NCI-H69 (cell line): ENCODE measurements at regions not wholly inside any gene's neighbourhood (a gene's known extent, or its start where the extent isn't known, plus 50 kb on each side); places are given as distances from the start of the nearest gene placed in this dataset.

Experiments
- DNase-seq: peaks from one replicate; lab custom pipeline; 2025; lab: John Stamatoyannopoulos, UW

- DNase-seq, result no peak
Measured at GRCh38 chr9:80147866-80148265, 576.1 kb downstream of the TLE4 start.

GRCh38 chr9:80146466-80146865, 574.7 kb downstream of the TLE4 start:
- no peak for DNase-seq

- no peak for DNase-seq
Measured at GRCh38 chr9:80144856-80145255, 573.1 kb downstream of the TLE4 start.

- no peak for DNase-seq
Measured at GRCh38 chr9:80144406-80144805, 572.6 kb downstream of the TLE4 start.

- DNase-seq, result no peak
Measured at GRCh38 chr9:80143899-80144298, 572.1 kb downstream of the TLE4 start.

- DNase-seq, result no peak
Measured at GRCh38 chr9:80134487-80134886, 562.7 kb downstream of the TLE4 start.

DNA sequence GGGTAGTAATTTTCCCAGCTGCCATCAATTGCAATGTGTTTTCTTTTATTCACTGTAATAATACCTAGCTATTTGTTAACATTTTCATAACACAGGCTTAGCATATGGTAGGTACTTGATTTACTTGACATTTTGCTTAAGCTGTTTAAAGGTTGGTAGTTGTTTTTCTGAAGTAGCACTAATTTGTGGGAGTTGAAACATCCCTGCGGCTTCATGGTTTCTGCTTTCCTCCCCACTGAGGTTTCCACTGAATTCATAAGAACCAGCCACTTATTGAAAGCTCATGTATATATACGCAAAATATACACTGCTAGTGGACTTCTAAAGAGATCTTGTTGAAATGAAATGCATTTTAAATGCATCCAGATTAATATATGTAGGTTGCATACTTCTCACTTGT, 559.9 kb downstream of the TLE4 start:
- no peak for DNase-seq

GRCh38 chr9:80127920-80128319, 556.2 kb downstream of the TLE4 start:
- no peak for DNase-seq

DNA sequence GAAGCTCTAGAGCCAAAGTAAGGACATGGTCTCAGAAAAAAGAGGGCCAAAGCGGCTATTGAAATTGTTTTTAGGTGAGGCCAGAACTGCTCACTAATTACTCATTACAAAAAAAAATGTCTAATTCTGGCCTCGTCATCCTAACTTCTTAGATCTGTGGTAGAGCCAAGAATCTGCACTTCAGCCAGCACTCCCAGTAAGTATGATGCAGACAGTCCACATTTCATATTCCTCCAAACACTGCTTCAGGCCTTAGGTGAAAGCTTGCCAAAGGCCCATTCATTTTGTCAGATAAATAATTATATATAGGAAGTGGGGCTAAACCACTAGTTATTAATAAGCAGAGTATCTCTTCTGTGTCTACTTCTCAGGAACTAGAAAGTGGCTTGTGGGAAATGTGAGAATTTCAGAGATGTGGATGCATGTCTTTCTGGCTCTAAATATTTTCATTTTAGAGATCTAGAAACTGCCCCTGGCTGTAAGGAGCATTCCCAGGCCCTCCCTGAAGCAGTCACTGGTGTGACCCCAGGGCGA, 554.0 kb downstream of the TLE4 start:
- DNase-seq, result no peak

DNA sequence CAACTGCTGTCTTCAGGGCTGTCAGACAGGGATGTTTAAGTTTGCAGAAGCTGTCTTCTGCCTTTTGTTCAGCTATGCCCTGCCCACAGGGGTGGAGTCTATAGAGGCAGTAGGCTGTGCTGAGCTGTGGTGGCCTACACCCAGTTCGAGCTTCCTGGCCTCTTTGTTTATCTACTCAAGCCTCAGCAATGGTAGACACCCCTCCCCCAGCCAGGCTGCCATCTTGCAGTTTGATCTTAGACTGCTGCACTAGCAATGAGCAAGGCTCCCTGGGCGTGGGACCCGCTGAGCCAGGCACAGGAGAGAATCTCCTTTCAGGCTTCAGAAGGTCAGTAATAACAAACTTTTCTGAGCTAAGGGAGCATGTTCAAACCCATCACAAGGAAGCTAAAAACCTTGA, 545.3 kb downstream of the TLE4 start:
- no peak for DNase-seq

DNA sequence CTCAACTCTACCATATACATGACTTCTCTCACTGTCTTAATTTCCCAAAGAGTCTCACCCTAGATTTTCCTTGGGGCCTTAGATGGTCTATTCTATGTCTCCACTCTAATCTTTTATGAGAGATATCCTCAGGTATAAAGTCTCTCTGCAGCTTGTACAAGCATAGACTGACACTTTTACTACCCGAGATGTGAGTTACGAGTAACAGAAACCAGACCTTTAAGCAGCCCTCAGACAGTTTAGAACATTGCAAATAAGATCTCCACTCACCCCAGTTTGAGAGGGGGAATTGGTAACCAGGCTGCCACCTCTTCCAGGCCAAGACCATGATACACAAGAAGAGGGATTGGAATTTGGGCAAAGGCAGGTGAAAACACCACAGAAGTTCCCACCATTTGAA, 542.5 kb downstream of the TLE4 start:
- no peak for DNase-seq

DNA sequence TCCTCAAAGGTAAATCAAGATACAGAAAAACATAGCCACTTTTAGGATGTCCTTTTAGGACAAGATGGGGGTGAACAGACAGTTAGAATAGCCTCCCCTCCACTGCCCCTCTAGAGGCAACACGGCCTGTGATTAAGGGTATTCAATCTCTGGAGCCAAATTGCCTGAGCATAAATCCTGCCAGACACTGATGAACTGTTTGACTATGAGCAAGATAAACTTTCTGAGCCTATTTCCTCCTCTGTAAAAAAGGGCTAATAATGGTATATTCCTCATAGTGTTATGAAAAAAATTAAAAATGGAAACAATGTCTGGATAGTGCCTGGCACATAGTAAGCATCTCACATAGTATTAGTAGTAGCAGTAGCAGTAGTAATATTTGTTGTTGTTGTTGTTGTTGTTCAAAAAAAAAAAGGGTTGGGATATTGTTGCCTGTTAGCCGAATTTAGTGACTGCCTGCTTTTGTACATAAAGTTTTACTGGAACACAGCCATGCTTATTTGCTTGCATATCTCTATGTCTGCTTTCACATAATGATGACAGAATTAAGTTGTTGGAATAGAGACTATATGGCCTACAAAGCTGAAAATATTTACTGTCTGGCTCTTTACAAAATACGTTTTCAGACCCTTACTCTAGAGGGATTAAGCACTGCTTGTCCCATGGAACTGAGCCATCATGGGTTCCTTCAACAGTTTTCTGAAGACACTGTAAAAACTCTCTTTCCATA, 536.3 kb downstream of the TLE4 start:
- no peak for DNase-seq

- DNase-seq, result no peak
Measured at GRCh38 chr9:80097476-80097875, 525.7 kb downstream of the TLE4 start.

GRCh38 chr9:80094176-80094771, 522.5 kb downstream of the TLE4 start:
- DNase-seq, result no peak

- no peak for DNase-seq
Measured at GRCh38 chr9:80093695-80094094, 521.9 kb downstream of the TLE4 start.

DNA sequence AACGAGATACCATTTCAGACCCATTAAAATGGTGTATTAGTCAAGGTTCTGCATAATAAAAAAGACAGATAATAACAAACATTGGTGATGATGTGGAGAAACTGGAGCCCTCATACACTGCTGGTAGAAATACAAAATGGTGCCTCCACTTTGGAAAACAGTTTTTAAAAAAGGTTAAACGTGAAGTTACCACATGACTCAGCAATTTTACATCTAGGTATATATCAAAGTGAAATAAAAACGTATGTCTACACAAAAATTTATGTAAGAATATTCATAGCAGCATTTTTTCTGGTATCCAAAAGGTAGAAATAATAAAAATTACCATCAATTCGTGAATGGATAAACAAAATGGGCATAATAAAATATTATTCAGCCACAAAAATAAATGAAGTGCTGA, 519.8 kb downstream of the TLE4 start:
- DNase-seq, result no peak

- DNase-seq, result no peak
Measured at GRCh38 chr9:80090317-80090716, 518.6 kb downstream of the TLE4 start.

DNA sequence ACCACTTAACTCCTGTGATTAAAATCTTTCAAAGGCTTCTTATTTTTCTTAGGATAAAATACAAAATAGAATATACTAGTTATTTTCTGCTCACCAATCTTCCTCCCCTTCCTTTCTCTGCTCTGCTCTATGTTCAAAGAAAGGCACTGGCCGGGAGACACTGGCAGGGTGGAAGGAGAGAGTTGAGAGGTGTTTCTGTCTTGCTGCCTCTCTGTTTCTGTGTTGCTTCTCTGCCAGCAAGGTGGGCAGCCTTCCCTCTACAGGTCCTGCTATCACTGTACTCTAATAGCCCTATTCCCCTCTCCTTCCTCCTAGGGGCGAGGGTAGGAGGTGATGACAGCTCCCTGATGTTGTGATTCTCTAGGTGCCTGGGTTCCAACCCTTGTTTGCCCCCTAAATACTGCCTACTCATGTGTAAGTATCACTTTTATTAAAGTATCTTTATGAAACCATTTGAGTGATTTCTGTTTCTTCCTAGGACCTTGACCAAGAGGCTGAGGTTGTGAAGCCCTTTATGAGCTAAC, 515.1 kb downstream of the TLE4 start:
- DNase-seq, result no peak

DNA sequence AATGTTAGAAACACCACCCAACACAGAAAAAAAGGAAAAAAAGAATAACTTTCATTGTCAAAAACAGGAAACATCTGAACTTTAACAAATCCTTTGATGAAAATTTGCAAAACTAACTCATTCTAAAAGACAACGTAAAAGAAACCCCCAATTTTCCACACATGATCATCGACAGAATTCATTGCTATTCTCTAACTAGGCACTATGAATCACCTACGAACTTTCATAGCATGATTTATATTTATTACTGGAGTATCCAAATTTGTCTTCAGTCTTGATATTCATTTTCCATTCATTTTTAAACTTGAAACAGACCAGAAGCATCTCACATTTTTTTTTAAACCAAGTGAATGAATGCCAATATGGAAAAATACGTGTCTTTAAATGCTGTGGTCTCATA, 514.6 kb downstream of the TLE4 start:
- DNase-seq, result no peak

DNA sequence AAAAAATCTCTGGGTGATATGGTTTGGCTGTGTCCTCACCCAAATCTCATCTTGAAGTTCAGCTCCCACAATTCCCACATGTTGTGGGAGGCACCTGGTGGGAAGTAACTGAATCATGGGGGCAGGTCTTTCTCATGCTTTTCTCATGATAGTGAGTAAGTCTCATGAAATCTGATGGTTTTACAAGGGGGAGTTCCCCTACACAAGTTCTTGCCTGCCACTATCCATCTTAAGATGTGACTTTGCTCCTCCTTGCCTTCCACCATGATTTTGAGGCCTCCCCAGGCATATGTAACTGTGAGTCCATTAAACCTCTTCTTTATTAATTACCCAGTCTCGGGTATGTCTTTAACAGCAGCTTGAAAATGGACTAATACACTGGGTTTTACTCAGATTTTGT, 513.9 kb downstream of the TLE4 start:
- DNase-seq, result no peak

DNA sequence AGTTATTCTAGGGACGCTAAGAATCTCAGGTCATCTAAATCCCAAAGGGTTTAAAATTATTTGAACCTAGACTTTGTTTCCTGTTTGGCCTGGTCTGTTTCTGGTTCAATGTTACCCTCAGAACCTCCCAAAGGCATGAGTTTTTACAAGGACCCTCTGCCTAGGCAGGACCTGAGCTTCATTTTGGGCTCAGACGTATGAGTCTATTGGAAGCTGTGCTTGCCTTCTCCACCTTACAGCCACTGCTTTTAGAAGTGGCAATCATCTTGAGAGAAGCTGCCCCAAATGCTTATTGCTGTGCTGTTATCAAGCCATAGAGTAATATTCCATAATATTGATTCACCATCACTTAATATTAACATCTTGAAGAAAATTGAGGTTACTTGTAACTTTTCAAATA, 510.4 kb downstream of the TLE4 start:
- no peak for DNase-seq

GRCh38 chr9:80078826-80079225, 507.1 kb downstream of the TLE4 start:
- no peak for DNase-seq

- no peak for DNase-seq
Measured at GRCh38 chr9:80077059-80077458, 505.3 kb downstream of the TLE4 start.

DNA sequence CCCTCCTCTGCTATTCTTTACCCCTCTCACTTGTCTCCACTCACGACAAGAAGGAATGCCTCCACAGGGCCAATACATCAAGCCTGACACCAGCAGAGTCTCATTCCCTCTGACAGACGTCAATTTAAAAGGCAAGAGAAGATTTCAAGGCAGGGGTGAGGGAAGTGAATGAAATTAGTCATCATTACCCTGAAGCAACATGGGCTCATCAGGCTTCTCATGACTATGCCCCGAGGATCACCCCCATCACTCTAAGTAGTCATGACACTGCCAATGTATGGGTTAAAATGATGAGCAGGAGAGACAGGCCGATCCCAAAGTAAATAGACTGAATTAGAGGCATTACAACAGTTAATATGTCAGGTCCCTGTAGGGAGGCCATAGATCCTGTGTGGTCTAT, 504.4 kb downstream of the TLE4 start:
- DNase-seq, result no peak
